DOHH2 (cell line): ENCODE measurements at regions not wholly inside any gene's neighbourhood (a gene's known extent, or its start where the extent isn't known, plus 50 kb on each side); places are given as distances from the start of the nearest gene placed in this dataset.

Source experiments
- CTCF ChIP-seq: fragments of 200-600 bp; sonication (generic); IDR thresholded peaks from one replicate; pipeline ENCODE4 v1.5.1; 2014; ENCODE audit warnings: antibody characterized with exemption, mild to moderate bottlenecking, low read depth, low read length; ENCODE audit not compliant: poor library complexity, severe bottlenecking
- EZH2phosphoT487 ChIP-seq: fragments of 200-600 bp; sonication (generic); IDR thresholded peaks from 2 replicates; pipeline ENCODE4 v1.6.1; 2017; ENCODE audit warnings: borderline replicate concordance, mild to moderate bottlenecking, antibody characterized with exemption, low read length, moderate library complexity, mixed read lengths

DNA sequence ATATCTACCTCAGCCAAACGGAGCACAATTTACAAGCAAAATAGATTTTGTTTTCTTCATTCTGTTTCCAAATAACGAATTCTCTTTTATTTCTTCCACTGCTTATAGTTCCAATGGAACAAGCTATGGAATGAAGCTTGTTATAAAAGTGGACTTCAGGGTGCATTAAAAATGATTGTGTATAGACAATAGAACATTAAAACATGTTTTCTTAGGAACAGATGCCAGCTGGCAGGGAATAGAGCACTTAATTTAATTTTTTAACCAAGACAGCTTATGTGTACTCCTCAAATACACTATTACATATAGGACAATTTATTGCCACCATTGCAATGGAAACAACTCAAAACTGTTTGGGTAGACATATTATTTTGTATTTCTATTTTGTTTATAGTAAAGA is 860.1 kb upstream of the TYRP1 start:
- no peak for TF ChIP-seq EZH2phosphoT487
- no peak for TF ChIP-seq CTCF
